Hepatocyte (in vitro differentiated cells): ENCODE measurements at regions not wholly inside any gene's neighbourhood (a gene's known extent, or its start where the extent isn't known, plus 50 kb on each side); places are given as distances from the start of the nearest gene placed in this dataset.

ENCODE experiments used
- CTCF ChIP-seq: fragments of 200-600 bp; sonication (generic); IDR thresholded peaks from 2 replicates; pipeline ENCODE4 v1.5.1; 2016; ENCODE audit warnings: antibody characterized with exemption, mild to moderate bottlenecking; ENCODE audit not compliant: poor library complexity
- EZH2 ChIP-seq: fragments of 200-600 bp; sonication (generic); IDR thresholded peaks from 2 replicates; pipeline ENCODE4 v1.6.1; 2016; ENCODE audit warnings: antibody characterized with exemption, mild to moderate bottlenecking, borderline replicate concordance
- EZH2phosphoT487 ChIP-seq: fragments of 200-600 bp; sonication (generic); IDR thresholded peaks from one replicate; pipeline ENCODE4 v1.6.1; 2018; ENCODE audit warnings: antibody characterized with exemption, mild to moderate bottlenecking, low read depth, moderate library complexity; ENCODE audit not compliant: unreplicated experiment, severe bottlenecking

DNA sequence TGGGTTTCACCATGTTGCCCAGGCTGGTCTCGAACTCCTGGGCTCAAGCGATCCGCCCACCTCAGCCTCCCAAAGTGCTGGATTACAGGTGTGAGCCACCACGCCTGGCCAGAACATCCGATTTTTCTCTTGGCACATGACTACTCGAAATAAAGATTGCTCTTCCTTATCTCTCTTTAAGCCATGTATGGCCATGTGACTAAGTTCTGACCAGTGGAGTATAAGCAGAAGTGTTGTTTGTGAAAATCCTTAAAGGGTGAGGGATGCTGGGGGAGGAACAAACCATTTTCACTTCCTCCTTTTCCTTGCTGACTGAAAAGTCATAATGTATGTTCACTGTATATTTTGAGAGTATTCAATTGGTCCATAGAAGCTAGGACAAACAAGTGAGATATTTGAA is 50.7 kb upstream of the ATF7IP start:
- TF ChIP-seq CTCF (no peak), EZH2phosphoT487 (no peak), EZH2 (no peak)
